NCI-H2107 (cell line): ENCODE measurements at regions not wholly inside any gene's neighbourhood (a gene's known extent, or its start where the extent isn't known, plus 50 kb on each side); places are given as distances from the start of the nearest gene placed in this dataset.
"Not testable (repeated sequence)": the region's sequence is repeated elsewhere in the genome, so short reads cannot be mapped to it uniquely, and the experiment has no call there.

ENCODE experiments used
- DNase-seq: peaks from one replicate; lab custom pipeline; 2025; lab: John Stamatoyannopoulos, UW

GRCh38 chr5:63211448-63212132 is 633.0 kb downstream of the LRRC70 start:
- no peak for DNase-seq

DNA sequence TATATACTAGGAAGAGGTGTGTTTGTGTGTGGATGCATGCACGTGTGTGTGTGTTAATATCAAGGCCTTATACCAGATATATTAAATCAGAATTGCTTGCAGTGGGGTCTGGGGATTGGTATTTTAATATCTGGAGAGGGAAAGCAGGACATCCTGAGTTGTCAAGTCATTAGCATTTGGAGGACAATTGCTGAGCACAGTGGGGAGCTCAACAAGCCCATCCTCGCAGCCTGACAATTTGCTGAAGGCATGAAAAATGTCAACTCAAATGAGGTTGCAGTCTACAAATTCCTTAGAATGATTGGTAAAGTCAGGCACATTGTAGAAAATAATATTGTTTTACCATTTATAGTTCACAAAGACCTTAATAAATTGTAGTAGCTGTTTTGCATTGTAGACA is 627.4 kb downstream of the LRRC70 start:
- no peak for DNase-seq

DNA sequence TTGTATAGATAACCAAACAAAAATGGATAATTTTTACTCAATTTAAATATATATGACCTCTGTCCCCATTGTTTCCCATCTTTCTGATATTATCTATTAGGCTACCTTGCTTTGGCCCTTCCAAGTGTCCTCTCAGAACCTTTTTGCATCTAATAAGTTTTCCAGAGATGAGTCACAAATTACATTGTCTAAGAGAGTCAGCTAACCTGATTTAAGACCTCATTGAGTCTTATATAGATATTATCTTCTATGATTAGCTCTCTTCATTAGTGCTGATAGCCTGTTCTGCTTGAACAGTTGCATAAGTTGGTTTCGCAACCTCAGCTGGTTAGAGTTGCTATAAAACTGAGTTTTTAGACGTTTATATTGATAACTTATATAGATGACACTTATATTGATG is 623.1 kb downstream of the LRRC70 start:
- DNase-seq = no peak

- DNase-seq = no peak
Measured at GRCh38 chr5:63194126-63194525, 615.5 kb downstream of the LRRC70 start.

GRCh38 chr5:63180190-63180589 is 601.6 kb downstream of the LRRC70 start:
- not testable (repeated sequence) for DNase-seq

- no peak for DNase-seq
Measured at GRCh38 chr5:63175850-63176249, 597.2 kb downstream of the LRRC70 start.

DNA sequence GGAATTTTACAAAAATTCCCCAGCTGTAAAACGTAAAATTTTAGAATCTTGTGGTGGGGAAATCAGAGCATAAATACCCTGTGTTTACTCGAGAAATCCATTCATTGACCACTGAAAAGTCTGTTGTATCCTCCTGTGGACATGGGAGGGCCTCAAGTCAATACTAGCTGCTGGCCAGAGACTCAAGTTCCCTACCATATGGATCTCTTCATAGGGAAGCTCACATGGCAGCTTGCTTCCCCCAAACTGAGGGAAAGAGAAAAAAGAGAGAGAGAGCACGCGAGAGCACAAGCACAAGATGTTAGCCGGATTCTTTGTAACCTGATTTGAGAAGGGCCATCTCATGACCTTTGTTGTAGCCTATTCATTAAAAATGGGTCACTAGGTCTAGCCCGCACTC is 591.9 kb downstream of the LRRC70 start:
- no peak for DNase-seq

- DNase-seq = no peak
Measured at GRCh38 chr5:63164838-63165535, 586.4 kb downstream of the LRRC70 start.

DNA sequence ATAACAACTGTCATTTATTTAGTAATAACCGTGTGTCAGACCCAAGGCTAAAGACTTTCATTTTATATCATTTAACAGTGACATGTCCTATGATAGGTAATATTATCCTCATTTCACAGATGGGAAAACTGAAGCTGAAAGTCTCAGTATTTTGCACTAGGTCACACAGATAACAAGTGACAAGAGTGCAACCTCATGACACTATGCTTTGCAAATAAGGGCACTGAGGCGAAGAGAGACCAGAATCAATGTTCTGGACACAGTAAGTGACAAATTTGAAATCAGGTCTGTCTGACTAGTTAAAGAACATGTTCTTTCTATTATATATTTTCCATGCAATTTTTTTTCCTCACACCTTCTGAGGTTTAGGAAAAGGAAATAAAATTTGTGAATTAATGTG is 585.7 kb downstream of the LRRC70 start:
- no peak for DNase-seq

GRCh38 chr5:63155310-63155631 is 576.7 kb downstream of the LRRC70 start:
- DNase-seq = no peak

- DNase-seq = no peak
Measured at GRCh38 chr5:63154476-63155309, 576.1 kb downstream of the LRRC70 start.

- no peak for DNase-seq
Measured at GRCh38 chr5:63152871-63153270, 574.3 kb downstream of the LRRC70 start.

DNA sequence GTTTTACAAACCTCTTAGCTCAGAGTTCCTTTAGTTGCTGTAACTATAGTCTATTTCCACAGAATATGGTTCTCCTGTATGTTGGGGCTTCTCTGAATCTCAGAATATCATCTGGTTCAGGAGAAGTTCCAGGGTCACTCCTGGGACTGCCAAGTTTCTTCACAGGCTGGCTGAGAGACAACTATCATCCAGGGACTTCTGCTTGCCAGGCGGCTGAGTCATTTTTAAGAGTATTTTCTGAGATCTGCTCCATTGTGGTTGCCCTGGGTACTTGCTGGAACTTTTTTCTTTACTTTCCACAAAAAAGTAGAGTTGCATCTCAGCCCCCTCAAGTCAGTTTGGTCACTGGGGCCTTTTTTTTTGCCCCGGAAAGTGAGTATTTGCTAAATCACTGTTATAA is 566.5 kb downstream of the LRRC70 start:
- DNase-seq = no peak

DNA sequence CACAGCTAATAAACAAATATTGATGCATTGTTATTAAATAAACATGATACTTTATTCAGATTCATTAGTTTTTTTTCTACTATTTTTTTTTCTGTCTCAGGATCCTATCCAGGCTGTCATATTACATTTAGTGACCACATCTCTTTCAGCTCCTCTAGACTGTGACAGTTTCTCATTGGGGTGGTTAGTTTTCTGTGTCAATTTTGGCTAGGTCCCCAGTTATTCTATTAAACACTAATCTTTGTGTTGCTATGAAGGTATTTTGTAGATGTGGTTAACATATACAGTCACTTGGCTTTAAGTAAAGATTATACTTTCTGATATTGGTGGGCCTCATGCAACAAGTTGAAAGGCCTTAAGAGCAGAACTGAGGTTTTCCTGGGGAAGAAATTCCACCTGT is 563.0 kb downstream of the LRRC70 start:
- no peak for DNase-seq

DNA sequence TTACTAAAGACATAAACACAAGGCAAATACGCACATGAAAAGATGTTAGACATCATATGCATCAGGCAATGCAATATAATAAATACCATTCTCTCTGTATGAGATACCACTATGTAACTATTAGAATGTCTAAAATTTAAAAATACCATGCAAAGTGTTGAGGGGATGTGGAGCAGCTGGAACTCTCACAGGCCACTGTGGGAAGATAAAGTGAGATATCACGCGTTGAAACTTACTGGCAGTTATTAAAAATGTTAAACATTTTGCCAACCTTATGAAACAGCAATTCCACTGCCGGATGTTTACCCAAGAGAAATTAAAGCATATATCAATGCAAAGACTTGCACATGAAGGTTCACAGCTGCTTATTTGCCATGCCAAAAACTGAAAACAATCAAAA is 556.7 kb downstream of the LRRC70 start:
- no peak for DNase-seq

GRCh38 chr5:63131626-63132285 is 553.1 kb downstream of the LRRC70 start:
- no peak for DNase-seq

DNA sequence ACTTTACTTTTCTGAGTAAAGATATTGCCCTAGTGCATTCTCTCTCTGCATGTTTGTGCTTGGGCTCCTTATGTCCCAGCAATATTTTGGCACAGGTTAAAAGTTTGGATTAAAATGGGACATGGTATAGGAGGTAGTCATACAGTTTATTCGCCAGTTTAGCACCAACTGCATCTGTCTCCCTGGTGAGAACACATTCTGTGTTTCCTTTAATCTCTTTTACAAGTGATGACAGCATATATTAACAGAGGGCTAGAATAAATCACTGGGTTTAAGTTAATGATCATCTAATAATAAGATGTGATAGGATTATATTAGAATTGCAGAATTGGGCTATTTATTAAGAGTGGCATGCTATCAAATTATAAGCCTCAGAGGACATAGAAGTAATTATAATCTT is 550.1 kb downstream of the LRRC70 start:
- DNase-seq = no peak

DNA sequence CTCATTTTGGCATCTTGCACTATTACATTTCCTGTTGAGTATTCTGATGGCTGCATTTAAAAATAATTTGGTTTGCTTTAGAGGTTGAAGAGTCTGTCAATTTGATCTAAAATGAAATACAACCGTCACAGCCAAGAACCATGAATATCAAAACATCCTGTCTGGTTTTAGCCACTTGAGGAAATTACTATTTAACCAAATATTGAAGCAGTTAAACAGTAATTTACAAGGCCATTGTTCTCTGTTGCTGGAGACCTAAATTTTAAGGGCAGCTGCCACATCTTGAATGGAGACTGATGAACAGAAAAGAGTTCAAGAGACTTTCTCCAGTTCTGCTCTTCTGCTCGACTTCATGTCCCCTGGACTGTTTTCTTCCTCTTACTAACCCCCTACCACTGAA is 549.4 kb downstream of the LRRC70 start:
- no peak for DNase-seq

- no peak for DNase-seq
Measured at GRCh38 chr5:63127054-63127453, 548.4 kb downstream of the LRRC70 start.

DNA sequence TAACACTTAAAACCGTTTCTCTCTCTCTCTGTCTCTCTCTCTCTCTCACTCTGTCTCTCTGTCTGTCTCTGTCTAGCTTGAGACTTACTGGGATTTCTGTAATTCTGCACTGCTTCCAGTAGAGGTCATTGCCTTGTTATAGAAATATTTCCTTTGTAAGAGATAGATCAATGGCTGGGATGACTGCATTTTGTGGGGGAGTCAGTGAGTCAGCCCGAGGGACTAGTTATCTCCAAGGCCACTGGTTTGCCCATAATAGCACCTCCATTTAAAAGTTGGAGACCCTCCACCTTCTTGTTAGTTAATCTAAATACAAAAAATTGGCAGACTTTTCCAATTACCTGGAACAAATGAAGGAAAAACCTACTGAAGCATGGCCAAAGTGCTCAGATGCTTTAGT is 547.2 kb downstream of the LRRC70 start:
- DNase-seq = no peak

- DNase-seq = no peak
Measured at GRCh38 chr5:63125392-63125791, 546.8 kb downstream of the LRRC70 start.

GRCh38 chr5:63124266-63124665 is 545.6 kb downstream of the LRRC70 start:
- no peak for DNase-seq

DNA sequence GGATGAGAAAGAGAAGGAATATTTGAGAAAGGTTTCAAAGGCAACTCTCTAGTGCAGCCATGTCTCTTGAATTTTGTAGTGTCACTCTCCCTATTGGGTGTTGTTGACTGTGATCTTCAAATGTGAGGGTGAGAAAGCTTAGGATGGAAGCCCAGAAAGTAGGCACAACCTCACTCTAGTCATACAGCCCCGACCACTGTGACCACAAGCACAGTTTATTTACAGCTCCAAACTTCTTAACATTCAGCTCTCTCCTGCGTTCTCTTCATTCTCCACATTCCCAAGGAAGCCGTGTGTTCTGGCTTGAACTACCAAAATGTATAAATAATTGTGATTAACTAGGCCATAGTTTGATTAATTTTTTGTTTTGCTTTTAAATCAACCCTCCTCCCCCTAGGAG is 542.9 kb downstream of the LRRC70 start:
- no peak for DNase-seq
